Activated B cell treated with CpG ODN at 0.5 μM for 24 hours (primary cell): ENCODE measurements at regions not wholly inside any gene's neighbourhood (a gene's known extent, or its start where the extent isn't known, plus 50 kb on each side); places are given as distances from the start of the nearest gene placed in this dataset.

Source experiments
- ATAC-seq: fragments of 200-7000 bp; cut with Tn5 transposase; one replicate; pipeline ENCODE4 v1.10.0; 2021; ENCODE audit warnings: low read depth, mild to moderate bottlenecking, moderate library complexity
- CTCF ChIA-PET: fragments of 350-600 bp; sonication (Branson Sonifier 250); formaldehyde crosslinking; loops from one replicate; lab custom pipeline; 2021; ENCODE audit warnings: antibody characterized with exemption; lab: Charles Lee
- POLR2A ChIA-PET: fragments of 350-600 bp; sonication (Branson Sonifier 250); formaldehyde crosslinking; loops from one replicate; lab custom pipeline; 2021; ENCODE audit warnings: antibody characterized with exemption; lab: Charles Lee
- DNase-seq: peaks from one replicate; pipeline ENCODE4 v3.0.0; 2022
- H3K27ac Mint-ChIP-seq: one replicate; pipeline ENCODE4 v1.8.0; 2020; ENCODE audit warnings: mixed read lengths
- H3K27me3 Mint-ChIP-seq: one replicate; pipeline ENCODE4 v1.8.0; 2021; ENCODE audit warnings: mixed read lengths
- H3K36me3 Mint-ChIP-seq: one replicate; pipeline ENCODE4 v1.8.0; 2021; ENCODE audit warnings: low read depth, mixed read lengths
- H3K4me1 Mint-ChIP-seq: one replicate; pipeline ENCODE4 v1.8.0; 2021; ENCODE audit warnings: mixed read lengths
- H3K4me3 Mint-ChIP-seq: one replicate; pipeline ENCODE4 v1.8.0; 2020; ENCODE audit warnings: mild to moderate bottlenecking, mixed read lengths
- H3K9me3 Mint-ChIP-seq: one replicate; pipeline ENCODE4 v1.8.0; 2020; ENCODE audit warnings: mixed read lengths
- CTCF ChIP-seq: fragments of 200-600 bp; IDR thresholded peaks from one replicate; pipeline ENCODE4 v1.8.0; 2022; ENCODE audit warnings: antibody characterized with exemption, mild to moderate bottlenecking
- intact Hi-C: fragments of 100-400 bp; cut with micrococcal nuclease; formaldehyde crosslinking; loops from one replicate; pipeline ENCODE4 v1.15.1; 2024

GRCh38 chr4:162878096-162878495 lies 288.6 kb downstream of the NAF1 start:
- H3K4me1 Mint-ChIP-seq, result no peaks in the 10 kb centered on the region
- H3K36me3 Mint-ChIP-seq, result no peaks in the 10 kb centered on the region
- H3K27ac Mint-ChIP-seq, result no peak overlapping the region
- H3K4me3 Mint-ChIP-seq, result no peak overlapping the region
- TF ChIP-seq CTCF, result no peak
- no peaks in the 10 kb centered on the region for H3K9me3 Mint-ChIP-seq
- intact Hi-C loops, result no loop called here
- DNase-seq, result no peak
- H3K27me3 Mint-ChIP-seq, result peaks cover 2% of the 10 kb centered on the region
- POLR2A ChIA-PET, result no interaction called here
- CTCF ChIA-PET, result no interaction called here
- no peak for ATAC-seq

GRCh38 chr4:162874748-162875147 lies 291.9 kb downstream of the NAF1 start:
- Mint-ChIP-seq H3K9me3 (no peaks in the 10 kb centered on the region), H3K27ac (no peak overlapping the region), H3K4me3 (no peak overlapping the region), H3K27me3 (peaks cover 2% of the 10 kb centered on the region), H3K36me3 (no peaks in the 10 kb centered on the region), H3K4me1 (no peaks in the 10 kb centered on the region)
- intact Hi-C loops, result no loop called here
- CTCF ChIA-PET, result no interaction called here
- POLR2A ChIA-PET, result no interaction called here
- DNase-seq, result no peak
- TF ChIP-seq CTCF, result no peak
- no peak for ATAC-seq

DNA sequence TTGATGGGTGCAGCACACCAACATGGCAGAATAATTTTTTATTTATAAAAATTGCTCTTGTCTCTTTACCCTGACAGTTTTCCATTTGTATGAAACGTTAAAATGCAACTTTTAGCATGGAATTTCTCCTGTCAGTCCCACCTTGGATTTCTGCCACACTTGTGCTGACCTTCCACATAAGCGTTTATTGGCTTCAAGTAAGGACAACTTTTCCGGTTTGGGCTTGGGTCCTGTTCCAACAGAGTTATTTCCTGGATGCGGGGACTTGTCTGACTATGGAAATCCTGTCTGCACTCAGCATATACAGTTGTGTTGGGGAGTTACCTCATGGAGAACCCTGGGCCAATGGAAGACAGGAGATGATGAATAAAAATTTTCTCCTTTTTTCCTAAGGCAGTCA lies 294.7 kb downstream of the NAF1 start:
- Mint-ChIP-seq H3K27ac (no peak overlapping the region), H3K9me3 (peaks cover 3% of the 10 kb centered on the region), H3K4me1 (no peaks in the 10 kb centered on the region), H3K36me3 (no peaks in the 10 kb centered on the region), H3K27me3 (peaks cover 2% of the 10 kb centered on the region), H3K4me3 (no peak overlapping the region)
- TF ChIP-seq CTCF, result no peak
- ChIA-PET CTCF (no interaction called here), POLR2A (no interaction called here)
- no peak for ATAC-seq
- intact Hi-C loops, result no loop called here
- DNase-seq, result no peak

GRCh38 chr4:162869157-162869556 lies 297.5 kb downstream of the NAF1 start:
- H3K27me3 Mint-ChIP-seq, result no peaks in the 10 kb centered on the region
- H3K4me3 Mint-ChIP-seq, result no peak overlapping the region
- H3K27ac Mint-ChIP-seq, result no peak overlapping the region
- ATAC-seq (no peak), DNase-seq (no peak)
- H3K4me1 Mint-ChIP-seq, result no peaks in the 10 kb centered on the region
- CTCF ChIA-PET, result no interaction called here
- H3K36me3 Mint-ChIP-seq, result no peaks in the 10 kb centered on the region
- peaks cover 3% of the 10 kb centered on the region for H3K9me3 Mint-ChIP-seq
- intact Hi-C loops, result no loop called here
- TF ChIP-seq CTCF, result no peak
- POLR2A ChIA-PET, result no interaction called here

GRCh38 chr4:162866565-162866964 lies 300.1 kb downstream of the NAF1 start:
- intact Hi-C loops, result no loop called here
- DNase-seq, result no peak
- H3K27ac Mint-ChIP-seq, result no peak overlapping the region
- H3K36me3 Mint-ChIP-seq, result no peaks in the 10 kb centered on the region
- peaks cover 3% of the 10 kb centered on the region for H3K9me3 Mint-ChIP-seq
- ChIA-PET CTCF (no interaction called here), POLR2A (no interaction called here)
- no peak for TF ChIP-seq CTCF
- no peak for ATAC-seq
- no peak overlapping the region for H3K4me3 Mint-ChIP-seq
- H3K27me3 Mint-ChIP-seq, result no peaks in the 10 kb centered on the region
- no peaks in the 10 kb centered on the region for H3K4me1 Mint-ChIP-seq
